ENCODE measurements at regions not wholly inside any gene's neighbourhood (a gene's known extent, or its start where the extent isn't known, plus 50 kb on each side); places are given as distances from the start of the nearest gene placed in this dataset.

DNA sequence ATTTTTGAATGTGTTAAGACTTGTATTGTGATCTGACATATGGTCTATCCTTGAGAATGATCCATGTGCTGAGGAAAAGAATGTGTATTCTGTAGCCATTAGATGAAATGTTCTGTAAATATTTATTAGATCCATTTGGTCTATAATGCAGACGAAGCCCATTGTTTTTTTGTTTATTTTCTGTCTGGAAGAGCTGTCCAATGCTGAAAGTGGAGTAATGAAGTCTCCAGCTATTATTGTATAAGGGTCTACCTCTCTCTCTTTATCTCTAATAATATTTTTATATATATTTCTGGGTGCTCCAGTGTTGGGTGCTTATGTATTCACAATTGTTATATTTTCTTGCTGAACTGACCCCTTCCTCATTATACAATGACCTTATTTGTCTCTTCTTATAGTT is 250.6 kb upstream of the GADL1 start:
- Mint-ChIP-seq H3K4me3 (ENCODE audit: unreplicated experiment) (no peak overlapping the region), H3K27ac (ENCODE audit: unreplicated experiment) (no peak overlapping the region), H3K4me1 (ENCODE audit: unreplicated experiment) (no peaks in the 10 kb centered on the region), H3K9me3 (ENCODE audit: unreplicated experiment) (peaks cover 4% of the 10 kb centered on the region), H3K27me3 (ENCODE audit: unreplicated experiment) (peaks cover 5% of the 10 kb centered on the region), H3K36me3 (ENCODE audit: unreplicated experiment) (no peaks in the 10 kb centered on the region)
- TF ChIP-seq, protein P1, sequence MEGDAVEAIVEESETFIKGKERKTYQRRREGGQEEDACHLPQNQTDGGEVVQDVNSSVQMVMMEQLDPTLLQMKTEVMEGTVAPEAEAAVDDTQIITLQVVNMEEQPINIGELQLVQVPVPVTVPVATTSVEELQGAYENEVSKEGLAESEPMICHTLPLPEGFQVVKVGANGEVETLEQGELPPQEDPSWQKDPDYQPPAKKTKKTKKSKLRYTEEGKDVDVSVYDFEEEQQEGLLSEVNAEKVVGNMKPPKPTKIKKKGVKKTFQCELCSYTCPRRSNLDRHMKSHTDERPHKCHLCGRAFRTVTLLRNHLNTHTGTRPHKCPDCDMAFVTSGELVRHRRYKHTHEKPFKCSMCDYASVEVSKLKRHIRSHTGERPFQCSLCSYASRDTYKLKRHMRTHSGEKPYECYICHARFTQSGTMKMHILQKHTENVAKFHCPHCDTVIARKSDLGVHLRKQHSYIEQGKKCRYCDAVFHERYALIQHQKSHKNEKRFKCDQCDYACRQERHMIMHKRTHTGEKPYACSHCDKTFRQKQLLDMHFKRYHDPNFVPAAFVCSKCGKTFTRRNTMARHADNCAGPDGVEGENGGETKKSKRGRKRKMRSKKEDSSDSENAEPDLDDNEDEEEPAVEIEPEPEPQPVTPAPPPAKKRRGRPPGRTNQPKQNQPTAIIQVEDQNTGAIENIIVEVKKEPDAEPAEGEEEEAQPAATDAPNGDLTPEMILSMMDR (IDR thresholded peaks at IDR 0.05), result no peak
- no peak for DNase-seq (ENCODE audit: extremely low spot score, unreplicated experiment)

DNA sequence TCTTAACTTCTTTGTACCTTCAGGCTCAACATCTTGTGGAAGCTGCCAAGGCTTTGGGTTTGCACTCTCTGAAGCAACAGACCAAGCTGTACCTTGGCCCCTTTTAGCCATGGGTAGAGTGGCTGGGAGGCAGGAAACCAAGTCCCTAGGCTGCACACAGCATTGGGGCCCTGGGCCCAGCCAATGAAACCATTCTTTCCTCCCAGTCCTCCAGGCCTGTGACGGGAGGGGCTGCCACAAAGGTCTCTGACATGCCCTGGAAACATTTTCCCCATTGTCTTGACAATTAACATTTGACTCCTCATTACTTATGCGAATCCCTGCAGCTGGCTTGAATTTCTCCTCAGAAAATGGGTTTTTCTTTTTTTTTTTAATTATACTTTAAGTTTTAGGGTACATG is 253.1 kb upstream of the GADL1 start:
- Mint-ChIP-seq H3K36me3 (ENCODE audit: unreplicated experiment) (no peaks in the 10 kb centered on the region), H3K4me3 (ENCODE audit: unreplicated experiment) (no peak overlapping the region), H3K27me3 (ENCODE audit: unreplicated experiment) (peaks cover 5% of the 10 kb centered on the region), H3K4me1 (ENCODE audit: unreplicated experiment) (no peaks in the 10 kb centered on the region), H3K27ac (ENCODE audit: unreplicated experiment) (no peak overlapping the region), H3K9me3 (ENCODE audit: unreplicated experiment) (peaks cover 8% of the 10 kb centered on the region)
- no peak for DNase-seq (ENCODE audit: extremely low spot score, unreplicated experiment)
- TF ChIP-seq, protein P1 (IDR thresholded peaks at IDR 0.05), result no peak

DNA sequence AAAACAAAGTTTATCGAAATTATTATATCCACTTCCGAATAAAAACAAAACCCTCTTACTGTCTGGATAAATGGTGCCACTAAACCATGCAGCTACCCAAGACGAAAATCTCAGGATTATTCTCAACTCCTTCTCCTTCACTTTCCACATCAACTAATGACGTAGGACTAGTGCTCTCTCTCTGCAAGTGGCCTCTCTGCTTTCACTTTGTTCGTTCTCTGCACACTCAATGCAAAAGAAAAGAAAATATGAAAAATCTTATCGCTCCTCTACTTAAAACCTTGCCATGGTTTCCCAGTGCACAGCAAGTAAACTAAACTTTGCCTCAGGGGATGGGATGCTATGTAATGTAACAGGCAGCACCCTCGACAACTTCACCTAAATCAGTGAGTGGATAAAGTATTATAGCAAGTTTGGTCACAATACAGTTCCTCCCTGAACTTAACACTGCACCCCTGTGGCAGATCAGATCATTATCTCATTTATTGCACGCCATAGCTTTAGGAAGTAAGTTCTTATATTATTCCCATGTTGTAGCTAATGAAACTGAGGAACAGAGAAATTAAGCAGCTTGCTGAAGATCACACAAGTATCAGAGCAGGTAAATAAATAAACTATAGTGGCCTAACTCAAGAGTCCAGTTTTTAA is 262.7 kb upstream of the GADL1 start:
- Mint-ChIP-seq H3K36me3 (ENCODE audit: unreplicated experiment) (no peaks in the 10 kb centered on the region), H3K27me3 (ENCODE audit: unreplicated experiment) (peaks cover 3% of the 10 kb centered on the region), H3K4me1 (ENCODE audit: unreplicated experiment) (peaks cover 35% of the 10 kb centered on the region), H3K9me3 (ENCODE audit: unreplicated experiment) (peaks cover 4% of the 10 kb centered on the region), H3K27ac (ENCODE audit: unreplicated experiment) (no peak overlapping the region), H3K4me3 (ENCODE audit: unreplicated experiment) (no peak overlapping the region)
- TF ChIP-seq, protein P1 (IDR thresholded peaks at IDR 0.05), result no peak
- DNase-seq (ENCODE audit: extremely low spot score, unreplicated experiment), result no peak

DNA sequence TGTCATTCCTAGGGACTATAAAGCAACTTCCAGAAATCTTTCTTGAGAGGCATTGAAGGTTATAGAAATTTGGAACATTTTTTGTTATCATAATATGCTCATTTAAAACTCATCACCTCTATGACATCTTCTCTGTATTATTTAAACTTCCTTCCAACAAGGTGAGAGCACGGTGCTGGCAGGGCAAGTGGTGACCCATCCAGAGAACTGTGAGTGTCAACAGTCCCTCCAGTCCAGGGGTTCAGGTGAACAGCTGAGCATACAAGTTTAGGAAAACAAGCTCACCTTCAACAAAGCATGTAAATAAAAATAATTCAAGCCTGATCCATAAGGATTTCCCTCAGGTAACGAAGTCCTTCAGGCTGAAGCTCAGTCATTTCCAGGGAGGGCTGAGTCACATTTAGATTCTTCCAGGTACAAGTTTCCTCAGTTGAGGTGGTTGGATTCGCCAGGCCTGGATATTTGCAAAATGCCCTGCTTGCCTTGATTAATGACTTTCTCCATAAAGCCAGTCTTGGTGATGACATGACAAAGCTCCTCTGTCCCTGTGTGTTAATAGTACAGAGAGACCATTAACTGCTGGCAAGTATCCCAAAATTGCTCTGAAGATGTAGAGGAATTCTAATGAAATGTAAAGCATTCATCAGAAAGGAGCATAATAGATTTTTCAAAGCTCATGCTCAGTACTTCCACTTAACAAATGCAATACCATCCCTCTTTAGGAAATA is 263.6 kb upstream of the GADL1 start:
- Mint-ChIP-seq H3K4me3 (ENCODE audit: unreplicated experiment) (no peak overlapping the region), H3K9me3 (ENCODE audit: unreplicated experiment) (peaks cover 4% of the 10 kb centered on the region), H3K4me1 (ENCODE audit: unreplicated experiment) (peaks cover 38% of the 10 kb centered on the region), H3K27ac (ENCODE audit: unreplicated experiment) (peak overlapping the region; percentile 16), H3K36me3 (ENCODE audit: unreplicated experiment) (no peaks in the 10 kb centered on the region), H3K27me3 (ENCODE audit: unreplicated experiment) (peaks cover 3% of the 10 kb centered on the region)
- no peak for DNase-seq (ENCODE audit: extremely low spot score, unreplicated experiment)
- TF ChIP-seq, protein P1 (IDR thresholded peaks at IDR 0.05), result no peak

DNA sequence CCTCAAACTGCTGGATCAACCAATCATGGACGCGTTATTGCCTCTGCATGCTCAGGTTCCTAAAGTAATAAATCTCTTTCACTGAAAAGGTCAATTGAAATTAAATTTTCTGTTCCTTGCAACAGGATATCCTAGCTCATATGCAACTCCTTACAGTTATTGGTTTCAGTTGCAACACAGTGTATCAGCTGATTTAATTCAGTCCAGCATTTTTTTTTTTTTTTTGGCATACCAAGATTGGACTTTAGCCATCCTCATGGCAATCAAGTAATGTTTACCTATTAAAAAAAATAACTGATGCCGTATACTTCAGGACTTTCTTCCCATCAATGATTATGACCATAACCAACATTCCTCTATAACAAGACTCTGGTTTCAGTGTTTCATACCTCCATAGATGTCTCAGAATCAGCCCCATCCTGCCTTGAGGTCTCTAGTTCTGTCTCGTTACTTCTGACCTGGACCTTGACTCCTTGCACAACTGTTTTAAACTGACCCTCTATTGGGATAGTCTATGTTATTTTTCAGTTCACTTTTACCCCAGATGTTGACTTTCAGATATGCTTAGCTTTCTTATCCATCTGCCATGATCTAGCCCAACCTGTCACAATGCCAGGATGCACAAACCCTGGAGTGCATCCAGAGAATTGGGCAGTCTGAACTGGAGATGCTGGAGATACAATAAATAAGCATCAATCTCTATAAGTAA is 265.0 kb upstream of the GADL1 start:
- DNase-seq (ENCODE audit: extremely low spot score, unreplicated experiment), result no peak
- TF ChIP-seq, protein P1 (IDR thresholded peaks at IDR 0.05), result no peak
- Mint-ChIP-seq H3K4me1 (ENCODE audit: unreplicated experiment) (peaks cover 43% of the 10 kb centered on the region), H3K36me3 (ENCODE audit: unreplicated experiment) (no peaks in the 10 kb centered on the region), H3K27ac (ENCODE audit: unreplicated experiment) (no peak overlapping the region), H3K4me3 (ENCODE audit: unreplicated experiment) (no peak overlapping the region), H3K9me3 (ENCODE audit: unreplicated experiment) (peaks cover 4% of the 10 kb centered on the region), H3K27me3 (ENCODE audit: unreplicated experiment) (no peaks in the 10 kb centered on the region)

Measured in osteocyte (in vitro differentiated cells).